MM.1S (cell line): ENCODE measurements at regions not wholly inside any gene's neighbourhood (a gene's known extent, or its start where the extent isn't known, plus 50 kb on each side); places are given as distances from the start of the nearest gene placed in this dataset.

ENCODE experiments used
- CTCF ChIP-seq: fragments of 300-600 bp; sonication (generic); IDR thresholded peaks from 2 replicates; pipeline ENCODE4 v1.5.1; 2016; ENCODE audit warnings: antibody characterized with exemption, low read length, mixed read lengths
- EZH2 ChIP-seq: fragments of 300-600 bp; sonication (generic); optimal IDR thresholded peaks from 2 replicates; pipeline ENCODE3; 2017; ENCODE audit warnings: low read depth, mild to moderate bottlenecking, antibody characterized with exemption, low read length, mixed read lengths
- EZH2phosphoT487 ChIP-seq: fragments of 300-600 bp; sonication (generic); IDR thresholded peaks from 2 replicates; pipeline ENCODE4 v1.6.1; 2018; ENCODE audit warnings: antibody characterized with exemption, low read length

GRCh38 chr11:127576210-127576609 is 575.6 kb upstream of the KIRREL3 start:
- TF ChIP-seq CTCF, result no peak
- no peak for TF ChIP-seq EZH2
- no peak for TF ChIP-seq EZH2phosphoT487
